ENCODE measurements at regions not wholly inside any gene's neighbourhood (a gene's known extent, or its start where the extent isn't known, plus 50 kb on each side); places are given as distances from the start of the nearest gene placed in this dataset.
"Not testable (repeated sequence)": the region's sequence is repeated elsewhere in the genome, so short reads cannot be mapped to it uniquely, and the experiment has no call there.

GRCh38 chr7:115276791-115277190 is 354.9 kb downstream of the MDFIC start:
- no peak overlapping the region for H3K4me3 ChIP-seq (ENCODE audit: low read depth, low read length)
- DNase-seq (ENCODE audit: low read depth) = no peak
- TF ChIP-seq, protein P1, sequence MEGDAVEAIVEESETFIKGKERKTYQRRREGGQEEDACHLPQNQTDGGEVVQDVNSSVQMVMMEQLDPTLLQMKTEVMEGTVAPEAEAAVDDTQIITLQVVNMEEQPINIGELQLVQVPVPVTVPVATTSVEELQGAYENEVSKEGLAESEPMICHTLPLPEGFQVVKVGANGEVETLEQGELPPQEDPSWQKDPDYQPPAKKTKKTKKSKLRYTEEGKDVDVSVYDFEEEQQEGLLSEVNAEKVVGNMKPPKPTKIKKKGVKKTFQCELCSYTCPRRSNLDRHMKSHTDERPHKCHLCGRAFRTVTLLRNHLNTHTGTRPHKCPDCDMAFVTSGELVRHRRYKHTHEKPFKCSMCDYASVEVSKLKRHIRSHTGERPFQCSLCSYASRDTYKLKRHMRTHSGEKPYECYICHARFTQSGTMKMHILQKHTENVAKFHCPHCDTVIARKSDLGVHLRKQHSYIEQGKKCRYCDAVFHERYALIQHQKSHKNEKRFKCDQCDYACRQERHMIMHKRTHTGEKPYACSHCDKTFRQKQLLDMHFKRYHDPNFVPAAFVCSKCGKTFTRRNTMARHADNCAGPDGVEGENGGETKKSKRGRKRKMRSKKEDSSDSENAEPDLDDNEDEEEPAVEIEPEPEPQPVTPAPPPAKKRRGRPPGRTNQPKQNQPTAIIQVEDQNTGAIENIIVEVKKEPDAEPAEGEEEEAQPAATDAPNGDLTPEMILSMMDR (conservative IDR thresholded peaks at IDR 0.05; ENCODE audit: low read depth, low read length) = no peak

- H3K4me3 ChIP-seq (ENCODE audit: low read depth, low read length); DNase-seq (ENCODE audit: low read depth): not testable (repeated sequence)
Measured at GRCh38 chr7:115273855-115274254, 352.0 kb downstream of the MDFIC start.

DNA sequence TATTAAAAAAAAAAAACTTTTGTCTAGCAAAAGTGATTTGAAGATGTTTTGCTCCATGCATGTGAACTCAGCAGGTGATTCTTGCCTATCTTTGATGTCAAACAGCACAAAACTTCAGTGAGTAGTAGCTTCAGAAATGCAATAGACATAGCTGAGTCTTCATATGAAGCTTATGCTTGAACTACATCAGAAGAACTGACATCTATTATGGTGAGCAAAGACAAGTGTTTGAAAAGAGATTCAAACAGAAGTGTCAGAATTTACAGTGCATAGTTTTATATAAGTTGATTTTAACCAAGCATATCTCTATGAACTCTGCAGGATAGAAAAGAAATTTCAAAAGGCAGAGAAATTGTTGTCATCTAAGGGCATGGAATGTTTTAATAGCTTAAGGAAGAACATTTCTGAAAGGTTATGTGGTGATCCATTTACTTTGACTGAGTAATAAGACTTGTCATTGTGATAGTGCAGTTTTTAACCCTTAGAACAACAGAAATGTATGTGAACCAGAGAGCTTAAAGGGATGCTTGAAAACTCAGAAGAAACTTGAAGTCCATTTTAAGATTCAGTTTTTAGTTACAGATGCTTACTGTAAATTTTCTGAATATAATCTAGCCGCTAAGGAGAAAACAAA is 351.4 kb downstream of the MDFIC start:
- H3K4me3 ChIP-seq (ENCODE audit: low read depth, low read length) = no peak overlapping the region
- no peak for DNase-seq (ENCODE audit: low read depth)
- TF ChIP-seq, protein P1 (conservative IDR thresholded peaks at IDR 0.05; ENCODE audit: low read depth, low read length) = no peak

DNA sequence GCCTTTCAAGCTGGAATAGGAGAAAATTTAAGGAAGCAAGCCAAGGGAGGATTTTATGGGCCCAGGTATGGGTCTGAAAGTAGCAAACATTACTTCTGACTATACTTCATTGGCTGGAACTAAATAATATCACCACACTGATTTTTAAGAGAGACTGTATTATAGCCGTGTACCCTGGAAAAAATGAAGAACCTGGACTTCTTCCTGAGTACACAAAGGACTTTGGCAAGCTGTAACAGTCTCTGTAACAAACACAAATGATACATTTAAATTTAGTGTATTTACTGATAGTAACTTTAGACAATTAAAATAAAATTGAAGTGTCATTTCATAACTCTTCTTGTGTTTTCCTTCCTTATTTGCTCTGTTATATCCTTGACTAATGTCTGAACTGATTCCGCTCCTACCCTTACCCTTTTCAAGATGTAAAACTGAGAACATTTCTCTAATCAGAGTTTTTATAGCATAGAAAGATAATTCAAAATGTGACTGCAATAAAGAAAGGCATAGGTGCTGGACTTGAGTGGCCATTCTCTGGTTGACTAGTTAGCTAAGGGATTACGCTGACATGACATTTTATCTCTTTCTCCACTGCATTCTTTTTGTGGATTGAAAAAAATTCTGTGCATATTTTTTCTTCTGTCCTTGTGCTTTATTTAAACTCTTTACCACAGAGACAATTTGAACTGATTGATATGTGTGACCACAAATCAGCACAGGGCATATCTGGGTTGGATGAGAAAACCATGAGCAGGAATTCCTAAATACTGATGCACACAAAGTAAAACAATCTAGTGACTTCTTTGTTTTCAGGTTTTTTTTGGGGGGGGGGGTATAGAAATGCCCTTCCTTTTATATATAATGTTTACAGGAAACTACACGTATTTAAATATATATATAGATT is 349.7 kb downstream of the MDFIC start:
- DNase-seq (ENCODE audit: low read depth) = no peak
- TF ChIP-seq, protein P1 (conservative IDR thresholded peaks at IDR 0.05; ENCODE audit: low read depth, low read length) = no peak
- no peak overlapping the region for H3K4me3 ChIP-seq (ENCODE audit: low read depth, low read length)

DNA sequence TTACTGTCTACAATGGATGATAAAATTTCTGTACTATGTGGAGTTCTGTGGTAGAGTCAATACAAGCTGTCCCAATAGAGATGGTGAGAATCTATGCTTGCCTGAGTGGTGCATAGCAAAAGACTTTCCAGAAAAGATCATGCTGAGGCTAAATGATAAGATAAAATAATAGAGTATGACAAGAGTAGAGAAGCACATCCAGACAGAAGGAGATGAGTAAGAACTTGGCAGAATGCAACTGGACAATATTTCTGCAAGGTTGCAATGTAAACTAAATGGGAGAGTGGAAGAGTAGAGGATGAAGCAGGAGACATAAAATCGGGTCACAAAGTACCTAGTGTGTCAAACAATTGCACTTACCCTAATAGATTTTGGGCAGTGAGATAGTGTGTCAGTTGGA is 347.6 kb downstream of the MDFIC start:
- TF ChIP-seq, protein P1 (conservative IDR thresholded peaks at IDR 0.05; ENCODE audit: low read depth, low read length) = no peak
- DNase-seq (ENCODE audit: low read depth) = no peak
- no peak overlapping the region for H3K4me3 ChIP-seq (ENCODE audit: low read depth, low read length)

GRCh38 chr7:115267503-115267902 is 345.6 kb downstream of the MDFIC start:
- TF ChIP-seq, protein P1 (conservative IDR thresholded peaks at IDR 0.05; ENCODE audit: low read depth, low read length) = no peak
- H3K4me3 ChIP-seq (ENCODE audit: low read depth, low read length) = no peak overlapping the region
- no peak for DNase-seq (ENCODE audit: low read depth)

- TF ChIP-seq, protein P1 (conservative IDR thresholded peaks at IDR 0.05; ENCODE audit: low read depth, low read length) = no peak
- no peak for DNase-seq (ENCODE audit: low read depth)
- H3K4me3 ChIP-seq (ENCODE audit: low read depth, low read length) = no peak overlapping the region
Measured at GRCh38 chr7:115260381-115260780, 338.5 kb downstream of the MDFIC start.
